Nephron (organoid): ENCODE measurements at regions not wholly inside any gene's neighbourhood (a gene's known extent, or its start where the extent isn't known, plus 50 kb on each side); places are given as distances from the start of the nearest gene placed in this dataset.

Experiments used
- H3K27ac Mint-ChIP-seq, 3 experiments: 2 replicates each; pipeline ENCODE4 v1.8.0; 2020; ENCODE audit warnings: mixed read lengths in 3 of 3, mild to moderate bottlenecking in 2 of 3, moderate library complexity in 1 of 3
- H3K27me3 Mint-ChIP-seq: 2 replicates; pipeline ENCODE4 v1.8.0; 2021; ENCODE audit warnings: low read depth, mild to moderate bottlenecking, moderate library complexity, mixed read lengths
- H3K36me3 Mint-ChIP-seq: 2 replicates; pipeline ENCODE4 v1.8.0; 2020; ENCODE audit warnings: low read depth, mixed read lengths
- H3K4me1 Mint-ChIP-seq: 2 replicates; pipeline ENCODE4 v1.8.0; 2020; ENCODE audit warnings: mixed read lengths
- H3K4me3 Mint-ChIP-seq, 3 experiments: 2 replicates each; pipeline ENCODE4 v1.8.0; 2020; ENCODE audit warnings: mild to moderate bottlenecking in 3 of 3, mixed read lengths in 3 of 3, moderate library complexity in 2 of 3
- H3K9me3 Mint-ChIP-seq: 2 replicates; pipeline ENCODE4 v1.8.0; 2020; ENCODE audit warnings: mixed read lengths
- TF ChIP-seq, protein P1 (sequence below), 3 experiments: fragments of 200-600 bp; sonication (generic); IDR thresholded peaks; one replicate each; pipeline ENCODE4 v1.5.0; 2021; ENCODE audit warnings: antibody characterized with exemption in 3 of 3; ENCODE audit not compliant: unreplicated experiment in 3 of 3

DNA sequence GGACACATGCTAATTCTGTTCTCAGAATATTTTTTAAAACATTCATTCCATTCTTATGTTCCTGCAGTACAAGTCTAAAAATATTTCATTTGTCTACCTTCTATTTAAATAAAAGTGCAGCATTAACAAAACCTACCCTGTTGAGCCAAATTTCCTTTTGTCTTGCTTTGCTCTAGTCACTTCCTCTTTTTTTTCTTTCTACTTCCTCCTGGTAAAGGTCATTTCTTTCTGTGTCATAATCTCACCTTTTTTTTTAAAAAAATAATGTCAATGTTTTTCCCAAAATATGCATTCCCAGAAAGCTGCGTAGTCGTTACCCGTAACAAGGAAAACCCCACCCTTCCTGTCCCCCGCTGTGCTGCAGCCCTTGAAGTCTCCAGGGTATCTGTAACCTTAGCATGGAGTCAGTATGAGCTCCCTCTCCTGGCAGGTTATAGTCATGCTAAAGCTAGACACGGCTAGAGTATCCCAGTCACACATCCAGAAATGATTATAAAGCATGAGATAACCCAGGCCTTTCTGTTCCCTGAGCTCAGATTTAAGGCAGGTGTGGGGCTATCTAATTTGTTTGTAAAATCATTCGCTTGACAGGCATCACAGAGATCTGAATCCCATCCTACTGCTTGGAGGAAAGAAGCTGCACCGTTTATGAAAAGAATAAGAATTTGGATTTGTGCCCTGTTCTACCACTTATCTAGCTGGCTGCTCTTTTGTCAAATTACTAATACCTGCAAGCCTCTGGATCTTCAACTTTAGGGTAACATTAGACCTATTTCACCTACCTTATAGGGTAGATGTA, 51.1 kb upstream of the EED start:
- TF ChIP-seq, protein P1, sequence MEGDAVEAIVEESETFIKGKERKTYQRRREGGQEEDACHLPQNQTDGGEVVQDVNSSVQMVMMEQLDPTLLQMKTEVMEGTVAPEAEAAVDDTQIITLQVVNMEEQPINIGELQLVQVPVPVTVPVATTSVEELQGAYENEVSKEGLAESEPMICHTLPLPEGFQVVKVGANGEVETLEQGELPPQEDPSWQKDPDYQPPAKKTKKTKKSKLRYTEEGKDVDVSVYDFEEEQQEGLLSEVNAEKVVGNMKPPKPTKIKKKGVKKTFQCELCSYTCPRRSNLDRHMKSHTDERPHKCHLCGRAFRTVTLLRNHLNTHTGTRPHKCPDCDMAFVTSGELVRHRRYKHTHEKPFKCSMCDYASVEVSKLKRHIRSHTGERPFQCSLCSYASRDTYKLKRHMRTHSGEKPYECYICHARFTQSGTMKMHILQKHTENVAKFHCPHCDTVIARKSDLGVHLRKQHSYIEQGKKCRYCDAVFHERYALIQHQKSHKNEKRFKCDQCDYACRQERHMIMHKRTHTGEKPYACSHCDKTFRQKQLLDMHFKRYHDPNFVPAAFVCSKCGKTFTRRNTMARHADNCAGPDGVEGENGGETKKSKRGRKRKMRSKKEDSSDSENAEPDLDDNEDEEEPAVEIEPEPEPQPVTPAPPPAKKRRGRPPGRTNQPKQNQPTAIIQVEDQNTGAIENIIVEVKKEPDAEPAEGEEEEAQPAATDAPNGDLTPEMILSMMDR (IDR thresholded peaks at IDR 0.05; ENCODE audit: unreplicated experiment in 3 of 3), result peak; percentile 47 to 59 (median 59)
- Mint-ChIP-seq H3K27ac (peak overlapping the region; percentile 32 to 79 (median 46)), H3K4me1 (peaks cover 26% of the 10 kb centered on the region)

DNA sequence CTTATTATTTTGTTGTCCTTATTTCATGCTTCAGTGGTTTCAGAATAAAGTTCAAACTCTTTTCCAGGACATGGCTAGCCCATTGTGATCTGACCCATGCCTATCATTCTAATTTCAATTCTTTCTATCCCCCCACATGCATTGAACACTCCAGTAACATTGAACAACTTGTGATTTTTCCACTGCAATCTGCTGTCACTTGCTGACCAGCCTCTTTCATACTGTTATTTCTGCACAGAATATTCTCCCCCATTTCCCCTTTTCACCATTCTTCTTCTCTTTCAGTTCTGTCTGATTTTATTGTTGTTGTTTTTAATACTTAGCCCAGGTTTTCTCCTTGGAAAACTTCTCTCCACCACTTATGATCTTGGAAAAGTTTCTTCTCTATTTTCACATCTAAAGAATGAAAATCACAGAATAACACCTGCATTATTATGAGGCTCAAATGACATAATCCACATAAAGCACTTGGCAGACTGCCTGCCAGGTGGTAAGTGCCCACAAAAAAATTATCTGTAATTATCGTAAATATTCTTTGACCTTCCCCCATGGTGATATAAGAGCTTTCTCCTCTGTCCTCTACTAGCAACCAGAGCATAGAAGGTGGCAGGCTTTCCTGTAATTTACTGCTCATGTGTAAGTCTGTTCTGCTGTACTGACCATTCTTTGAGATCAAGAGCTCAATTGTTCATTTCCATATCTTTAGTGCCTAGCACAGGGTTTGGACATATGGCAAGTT, 51.9 kb upstream of the EED start:
- Mint-ChIP-seq H3K36me3 (no peaks in the 10 kb centered on the region), H3K9me3 (no peaks in the 10 kb centered on the region), H3K4me3 (no peak overlapping the region), H3K27ac (peak overlapping the region in 2 of 3 experiments; percentile 46 to 79), H3K27me3 (no peaks in the 10 kb centered on the region), H3K4me1 (peaks cover 26% of the 10 kb centered on the region)
- TF ChIP-seq, protein P1 (IDR thresholded peaks at IDR 0.05; ENCODE audit: unreplicated experiment in 3 of 3), result no peak

More for the DNA sequence above, 51.1 kb upstream of the EED start:
- no peaks in the 10 kb centered on the region for H3K9me3 Mint-ChIP-seq
- no peaks in the 10 kb centered on the region for H3K27me3 Mint-ChIP-seq
- peak overlapping the region; percentile 13 to 67 (median 66) for H3K4me3 Mint-ChIP-seq
- H3K36me3 Mint-ChIP-seq, result no peaks in the 10 kb centered on the region

DNA sequence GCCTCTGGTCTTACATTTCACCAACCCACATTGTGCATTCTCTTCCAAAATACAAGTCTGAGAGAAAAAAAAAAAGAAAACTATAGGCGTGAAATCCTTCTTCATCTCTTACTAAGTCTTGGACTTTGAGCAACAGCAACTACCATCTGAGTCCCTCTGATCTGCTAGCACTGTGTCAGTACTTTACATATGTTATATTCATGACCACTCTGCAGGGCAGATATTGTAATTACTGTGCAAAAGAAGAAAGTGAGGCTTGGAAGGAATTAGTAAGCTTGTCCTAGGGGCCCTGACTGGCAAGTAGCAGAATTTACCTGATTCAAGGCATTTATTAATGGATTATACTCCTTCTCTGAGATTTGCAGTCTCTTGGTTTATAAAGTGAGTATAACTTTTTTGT, 52.7 kb upstream of the EED start:
- Mint-ChIP-seq H3K4me3 (no peak overlapping the region), H3K4me1 (peaks cover 24% of the 10 kb centered on the region)

GRCh38 chr11:86187027-86187426, 57.5 kb upstream of the EED start:
- TF ChIP-seq, protein P1 (IDR thresholded peaks at IDR 0.05; ENCODE audit: unreplicated experiment in 3 of 3), result no peak
- no peak overlapping the region for H3K27ac Mint-ChIP-seq
- H3K4me1 Mint-ChIP-seq, result no peaks in the 10 kb centered on the region
- H3K36me3 Mint-ChIP-seq, result no peaks in the 10 kb centered on the region
- no peak overlapping the region for H3K4me3 Mint-ChIP-seq
- no peaks in the 10 kb centered on the region for H3K27me3 Mint-ChIP-seq
- no peaks in the 10 kb centered on the region for H3K9me3 Mint-ChIP-seq

More for the DNA sequence above, 52.7 kb upstream of the EED start:
- TF ChIP-seq, protein P1 (IDR thresholded peaks at IDR 0.05; ENCODE audit: unreplicated experiment in 3 of 3), result no peak
- H3K9me3 Mint-ChIP-seq, result no peaks in the 10 kb centered on the region
- H3K27ac Mint-ChIP-seq, result no peak overlapping the region
- no peaks in the 10 kb centered on the region for H3K36me3 Mint-ChIP-seq
- H3K27me3 Mint-ChIP-seq, result no peaks in the 10 kb centered on the region

GRCh38 chr11:86186386-86186785, 58.2 kb upstream of the EED start:
- Mint-ChIP-seq H3K27ac (no peak overlapping the region), H3K4me1 (no peaks in the 10 kb centered on the region), H3K9me3 (no peaks in the 10 kb centered on the region), H3K27me3 (no peaks in the 10 kb centered on the region), H3K4me3 (no peak overlapping the region), H3K36me3 (no peaks in the 10 kb centered on the region)
- TF ChIP-seq, protein P1 (IDR thresholded peaks at IDR 0.05; ENCODE audit: unreplicated experiment in 3 of 3), result no peak
